Liver (tissue), 3 donors: ENCODE measurements at regions not wholly inside any gene's neighbourhood (a gene's known extent, or its start where the extent isn't known, plus 50 kb on each side); places are given as distances from the start of the nearest gene placed in this dataset.

Experiments
- CTCF ChIP-seq: fragments of 150-350 bp; IDR thresholded peaks from 2 replicates; pipeline ENCODE4 v1.5.1; 2017; ENCODE audit warnings: improper control_type of control experiment, low read depth, low read length; ENCODE audit not compliant: missing input control
- FOXA1 ChIP-seq: IDR thresholded peaks from 2 replicates; pipeline ENCODE4 v1.6.1; 2016; ENCODE audit warnings: antibody characterized with exemption
- FOXA2 ChIP-seq: IDR thresholded peaks from 2 replicates; pipeline ENCODE4 v1.6.1; 2016; ENCODE audit warnings: antibody characterized with exemption
- JUND ChIP-seq, 2 donors: IDR thresholded peaks; 2 replicates each; pipeline ENCODE4 v1.6.1; 2016; ENCODE audit warnings: antibody characterized with exemption in 2 of 2
- RAD21 ChIP-seq, 2 donors: IDR thresholded peaks; 2 replicates each; pipeline ENCODE4 v1.6.1; 2016; ENCODE audit warnings: antibody characterized with exemption in 2 of 2, mild to moderate bottlenecking in 2 of 2
- REST ChIP-seq: IDR thresholded peaks from 2 replicates; pipeline ENCODE4 v1.6.1; 2016; ENCODE audit warnings: antibody characterized with exemption, mild to moderate bottlenecking
- RXRA ChIP-seq, 2 donors: IDR thresholded peaks; 2 replicates each; pipeline ENCODE4 v1.6.1; 2017 to 2018; ENCODE audit warnings: antibody characterized with exemption in 2 of 2, mild to moderate bottlenecking in 1 of 2
- TAF1 ChIP-seq: conservative IDR thresholded peaks from 2 replicates; pipeline ENCODE4 v1.6.1; 2016; ENCODE audit warnings: antibody characterized with exemption, mild to moderate bottlenecking
- ZBTB33 ChIP-seq: IDR thresholded peaks from 2 replicates; pipeline ENCODE4 v1.6.1; 2016; ENCODE audit warnings: antibody characterized with exemption
- donor health status: healthy.
- donor health status: healthy.

GRCh38 chr17:79322211-79323123, 247.8 kb downstream of the ENGASE start:
- TF ChIP-seq CTCF (no peak), FOXA1 (no peak), TAF1 (no peak), RXRA (IDR thresholded peaks at IDR 0.05) (no peak), ZBTB33 (no peak), REST (no peak), FOXA2 (no peak), RAD21 (IDR thresholded peaks at IDR 0.05) (no peak), JUND (IDR thresholded peaks at IDR 0.05) (no peak)
